Stomach (tissue), 8 donors: ENCODE measurements at regions not wholly inside any gene's neighbourhood (a gene's known extent, or its start where the extent isn't known, plus 50 kb on each side); places are given as distances from the start of the nearest gene placed in this dataset.

Experiments
- DNase-seq, 2 donors: peaks; one replicate each; pipeline versions ENCODE4 v3.0.0 to v3.0.0-alpha.2; 2013 to 2019
- H3K27ac ChIP-seq, 5 donors: fragments of 200-600 bp in 4 of 5; sonication (generic) in 4 of 5; one replicate each; pipeline ENCODE4 v1.5.1; 2013 to 2019; ENCODE audit warnings: mild to moderate bottlenecking in 1 of 5, moderate library complexity in 1 of 5
- H3K27me3 ChIP-seq, 3 donors: fragments of 200-600 bp; sonication (generic); one replicate each; pipeline ENCODE4 v1.5.1; 2017 to 2019; ENCODE audit warnings: mixed run types in 1 of 3
- H3K36me3 ChIP-seq, 4 donors: fragments of 200-600 bp; sonication (generic); 1 replicate in 3 of 4; 2 replicates in 1 of 4; pipeline ENCODE4 v1.5.1; 2016 to 2019
- H3K4me1 ChIP-seq, 4 donors: fragments of 200-600 bp; sonication (generic); one replicate each; pipeline ENCODE4 v1.5.1; 2016 to 2019
- H3K4me3 ChIP-seq, 4 donors: fragments of 200-600 bp; sonication (generic) in 3 of 4; one replicate each; pipeline ENCODE4 v1.5.1; 2016 to 2019; ENCODE audit warnings: mild to moderate bottlenecking in 1 of 4
- H3K9me3 ChIP-seq, 4 donors: fragments of 200-600 bp; sonication (generic); one replicate each; pipeline ENCODE4 v1.5.1; 2016 to 2019
- EP300 ChIP-seq: sonication (generic); formaldehyde crosslinking; IDR thresholded peaks from one replicate; pipeline ENCODE4 v1.6.1; 2017; ENCODE audit warnings: antibody characterized with exemption
- POLR2A ChIP-seq, 4 donors: fragments of 450-650 bp; IDR thresholded peaks; one replicate each; pipeline ENCODE4 v1.6.1; 2016; ENCODE audit warnings: antibody characterized with exemption in 4 of 4, control low read depth in 2 of 4, mild to moderate bottlenecking in 1 of 4, moderate library complexity in 1 of 4
- POLR2AphosphoS5 ChIP-seq, 3 donors: sonication (generic); formaldehyde crosslinking; IDR thresholded peaks; one replicate each; pipeline ENCODE4 v1.6.1; 2016; ENCODE audit warnings: antibody characterized with exemption in 3 of 3
- WGBS, 5 donors: extraction: QIAGEN DNeasy Blood & Tissue Kit in 3 of 5; methylation state at CpG; one replicate each; pipeline versions ENCODE4 v1.1.5 to v1.1.7; 2013 to 2018; 5-methylcytosine and 5-hydroxymethylcytosine counted together
- intact Hi-C: fragments of 100-400 bp; cut with DNase I; formaldehyde crosslinking; loops from one replicate; pipeline ENCODE4 v1.15.1; 2023; ENCODE audit warnings: low total_unique reads
- TF ChIP-seq, protein P1 (sequence below), 7 experiments: fragments of 450-650 bp in 4 of 7; fragments of 200-600 bp in 3 of 7; sonication (generic) in 3 of 7; IDR thresholded peaks; one replicate each; pipeline ENCODE4 v1.5.1; 2016 to 2019; ENCODE audit warnings: antibody characterized with exemption in 7 of 7, control low read depth in 2 of 7, mild to moderate bottlenecking in 1 of 7
- donor health status: healthy with polysubstance abuse.
- donor health status: Bipolar disorder and iron deficiency.
- donor health status: healthy.

DNA sequence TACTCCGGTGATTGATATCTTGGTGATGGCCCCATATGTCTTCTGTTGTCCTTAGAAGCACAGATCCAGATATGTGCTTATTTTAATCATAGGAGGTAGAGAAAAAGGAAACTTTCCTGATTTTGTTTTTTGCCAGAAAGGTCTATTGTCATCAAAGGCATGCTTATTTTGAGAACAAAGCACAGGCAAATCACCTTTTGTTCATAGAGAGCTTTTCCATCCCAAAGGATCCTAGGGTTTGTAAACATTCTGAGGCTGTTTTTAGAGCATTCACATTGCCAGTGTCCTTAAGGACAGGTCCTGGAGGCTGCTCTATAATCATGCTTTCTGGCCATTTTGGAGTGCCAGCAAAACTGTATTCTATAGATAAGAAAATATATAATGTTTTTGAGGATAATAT lies 148.5 kb upstream of the SEL1L start:
- Histone ChIP-seq H3K9me3 (no peaks in the 10 kb centered on the region), H3K4me3 (no peak overlapping the region), H3K27me3 (peaks cover 0 to 6% (median 0%) of the 10 kb centered on the region in 3 donors), H3K27ac (no peak overlapping the region), H3K4me1 (no peaks in the 10 kb centered on the region), H3K36me3 (no peaks in the 10 kb centered on the region)
- no peak for DNase-seq
- WGBS, 5 donors: 50 to 78% (median 73%) methylated on average over 1 of the region's 1 CpG
- no peak for TF ChIP-seq EP300
- no peak for TF ChIP-seq POLR2AphosphoS5 (IDR thresholded peaks at IDR 0.05)
- TF ChIP-seq, protein P1, sequence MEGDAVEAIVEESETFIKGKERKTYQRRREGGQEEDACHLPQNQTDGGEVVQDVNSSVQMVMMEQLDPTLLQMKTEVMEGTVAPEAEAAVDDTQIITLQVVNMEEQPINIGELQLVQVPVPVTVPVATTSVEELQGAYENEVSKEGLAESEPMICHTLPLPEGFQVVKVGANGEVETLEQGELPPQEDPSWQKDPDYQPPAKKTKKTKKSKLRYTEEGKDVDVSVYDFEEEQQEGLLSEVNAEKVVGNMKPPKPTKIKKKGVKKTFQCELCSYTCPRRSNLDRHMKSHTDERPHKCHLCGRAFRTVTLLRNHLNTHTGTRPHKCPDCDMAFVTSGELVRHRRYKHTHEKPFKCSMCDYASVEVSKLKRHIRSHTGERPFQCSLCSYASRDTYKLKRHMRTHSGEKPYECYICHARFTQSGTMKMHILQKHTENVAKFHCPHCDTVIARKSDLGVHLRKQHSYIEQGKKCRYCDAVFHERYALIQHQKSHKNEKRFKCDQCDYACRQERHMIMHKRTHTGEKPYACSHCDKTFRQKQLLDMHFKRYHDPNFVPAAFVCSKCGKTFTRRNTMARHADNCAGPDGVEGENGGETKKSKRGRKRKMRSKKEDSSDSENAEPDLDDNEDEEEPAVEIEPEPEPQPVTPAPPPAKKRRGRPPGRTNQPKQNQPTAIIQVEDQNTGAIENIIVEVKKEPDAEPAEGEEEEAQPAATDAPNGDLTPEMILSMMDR (IDR thresholded peaks at IDR 0.05): no peak
- no peak for TF ChIP-seq POLR2A (IDR thresholded peaks at IDR 0.05)
- intact Hi-C loops: no loop called here

DNA sequence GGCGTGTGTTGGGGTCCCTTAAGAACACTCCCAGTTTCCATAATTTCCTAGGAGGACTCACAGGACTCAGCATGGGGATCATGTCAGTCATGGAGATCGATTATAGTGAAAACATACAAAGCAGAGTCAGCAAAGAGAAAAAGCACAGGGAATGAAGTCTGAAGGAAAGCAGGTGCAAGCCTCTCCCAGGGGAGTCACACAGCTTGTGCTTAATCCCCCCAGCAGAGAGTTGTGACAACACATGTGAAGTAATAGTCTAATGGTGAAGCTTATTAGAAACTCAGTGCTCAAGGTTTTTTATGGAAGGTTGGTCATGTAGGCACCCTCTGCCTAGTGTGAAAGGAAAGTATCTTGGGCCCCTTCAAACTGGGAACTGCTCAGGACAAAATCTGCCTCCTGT lies 149.0 kb upstream of the SEL1L start:
- 51 to 61% (median 57%) methylated on average over 2 of the region's 2 CpGs for WGBS, 5 donors
- DNase-seq: no peak
- H3K27ac ChIP-seq: no peak overlapping the region
- H3K9me3 ChIP-seq: no peaks in the 10 kb centered on the region
- no peaks in the 10 kb centered on the region for H3K4me1 ChIP-seq
- TF ChIP-seq, protein P1 (IDR thresholded peaks at IDR 0.05): no peak
- no peak for TF ChIP-seq POLR2AphosphoS5 (IDR thresholded peaks at IDR 0.05)
- TF ChIP-seq POLR2A (IDR thresholded peaks at IDR 0.05): no peak
- TF ChIP-seq EP300: no peak
- intact Hi-C loops: no loop called here
- peaks cover 0 to 6% (median 0%) of the 10 kb centered on the region in 3 donors for H3K27me3 ChIP-seq
- H3K4me3 ChIP-seq: no peak overlapping the region
- H3K36me3 ChIP-seq: no peaks in the 10 kb centered on the region

DNA sequence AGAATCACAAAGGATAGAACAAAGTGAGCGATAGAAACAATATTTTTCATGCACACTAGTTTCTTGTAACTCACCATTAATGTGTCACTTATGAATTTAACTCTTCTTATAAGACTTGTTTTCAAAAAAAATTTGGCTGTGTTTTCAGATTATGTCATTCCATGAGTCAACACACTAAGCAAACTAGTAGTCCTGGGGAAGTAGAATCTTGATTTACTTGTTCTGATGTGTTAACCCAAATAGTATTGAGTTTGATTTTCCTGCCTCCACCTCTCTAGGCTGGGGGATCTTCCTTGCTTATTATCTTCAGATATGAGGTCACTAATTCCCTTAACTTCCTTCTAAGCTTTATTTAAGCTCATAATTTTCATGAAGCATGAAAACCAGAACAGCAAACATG lies 151.0 kb upstream of the SEL1L start:
- WGBS, 5 donors: 64 to 96% (median 85%) methylated on average over 1 of the region's 1 CpG
- intact Hi-C loops: no loop called here
- H3K27ac ChIP-seq: no peak overlapping the region

DNA sequence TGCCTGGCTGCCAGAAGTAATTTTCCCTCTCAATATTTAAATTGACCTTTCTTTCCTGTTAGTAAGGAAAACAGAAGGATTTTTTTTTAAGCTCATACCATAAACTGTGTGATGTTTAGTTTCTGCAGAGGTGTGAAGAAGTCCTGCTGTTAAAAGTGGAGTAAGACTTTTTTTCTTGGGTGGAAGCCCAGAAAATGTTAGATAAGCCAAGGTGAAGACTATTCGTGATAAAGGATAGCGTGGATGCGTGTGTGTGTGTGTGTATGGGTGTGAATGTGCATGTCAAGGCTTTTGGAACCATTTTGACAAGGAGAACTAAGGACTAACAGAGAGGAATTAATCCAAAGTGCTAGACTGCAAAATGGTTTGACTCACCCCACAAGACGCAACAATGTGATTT lies 152.9 kb upstream of the SEL1L start:
- H3K36me3 ChIP-seq: no peaks in the 10 kb centered on the region
- no peaks in the 10 kb centered on the region for H3K27me3 ChIP-seq
- no peak for DNase-seq
- intact Hi-C loops: no loop called here
- TF ChIP-seq, protein P1 (IDR thresholded peaks at IDR 0.05): no peak
- TF ChIP-seq POLR2A (IDR thresholded peaks at IDR 0.05): no peak
- TF ChIP-seq POLR2AphosphoS5 (IDR thresholded peaks at IDR 0.05): no peak
- no peak for TF ChIP-seq EP300
- 37 to 59% (median 43%) methylated on average over 4 of the region's 4 CpGs for WGBS, 5 donors
- no peaks in the 10 kb centered on the region for H3K4me1 ChIP-seq
- no peak overlapping the region for H3K4me3 ChIP-seq
- H3K9me3 ChIP-seq: no peaks in the 10 kb centered on the region
- no peak overlapping the region for H3K27ac ChIP-seq

More for the DNA sequence above, 151.0 kb upstream of the SEL1L start:
- TF ChIP-seq POLR2AphosphoS5 (IDR thresholded peaks at IDR 0.05) (no peak), POLR2A (IDR thresholded peaks at IDR 0.05) (no peak), EP300 (no peak)
- TF ChIP-seq, protein P1 (IDR thresholded peaks at IDR 0.05): no peak
- H3K36me3 ChIP-seq: no peaks in the 10 kb centered on the region
- no peak for DNase-seq
- no peak overlapping the region for H3K4me3 ChIP-seq
- no peaks in the 10 kb centered on the region for H3K27me3 ChIP-seq
- no peaks in the 10 kb centered on the region for H3K9me3 ChIP-seq
- no peaks in the 10 kb centered on the region for H3K4me1 ChIP-seq
